ENCODE measurements at regions not wholly inside any gene's neighbourhood (a gene's known extent, or its start where the extent isn't known, plus 50 kb on each side); places are given as distances from the start of the nearest gene placed in this dataset.

DNA sequence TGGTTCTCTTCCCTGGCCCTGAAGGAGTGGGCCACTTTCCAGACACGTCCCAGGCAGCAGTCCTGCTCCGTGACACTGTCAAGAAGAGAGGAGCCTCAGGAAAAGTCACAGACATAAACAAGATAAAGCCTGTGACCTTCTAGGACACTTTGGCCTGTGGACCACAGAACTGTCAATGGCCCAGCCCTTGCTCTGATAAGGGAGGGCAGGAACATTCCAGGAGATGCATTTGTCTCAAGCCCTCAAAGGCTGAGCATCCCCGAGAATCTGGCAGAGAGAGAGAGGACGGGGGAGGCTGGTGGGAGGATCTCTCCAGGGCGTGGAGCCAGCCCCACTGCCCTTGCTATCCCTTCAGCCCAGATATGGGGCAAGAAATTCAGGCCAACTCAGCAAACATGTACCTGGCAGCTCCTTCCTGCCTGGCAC, 476.4 kb downstream of the INSC start:
- H3K4me3 Mint-ChIP-seq = no peak overlapping the region
- Histone ChIP-seq H3K27me3 (ENCODE audit: control insufficient read depth in 1 of 2, insufficient read depth in 2 of 2, low read length in 2 of 2) (no peaks in the 10 kb centered on the region), H3K4me1 (ENCODE audit: insufficient read depth, low read length) (no peaks in the 10 kb centered on the region), H3K4me3 (ENCODE audit: low read length) (no peak overlapping the region), H3K9me3 (ENCODE audit: control insufficient read depth in 1 of 2, insufficient read depth in 1 of 2, low read length in 2 of 2) (peaks cover 0 to 11% of the 10 kb centered on the region in 2 experiments), H3K27ac (ENCODE audit: low read depth in 1 of 2, low read length in 2 of 2) (no peak overlapping the region), H3K36me3 (ENCODE audit: insufficient read depth, low read length) (no peaks in the 10 kb centered on the region)
- DNase-seq = no peak
- ChIA-PET POLR2A (no interaction called here), CTCF (no interaction called here)
- H3K4me1 Mint-ChIP-seq (ENCODE audit: low read depth) = no peaks in the 10 kb centered on the region
- intact Hi-C loops (cut with DNase I, micrococcal nuclease) = no loop called here
- H3K27me3 Mint-ChIP-seq = no peaks in the 10 kb centered on the region
- no peak for ATAC-seq (ENCODE audit: poor library complexity)
- TF ChIP-seq, protein P1, sequence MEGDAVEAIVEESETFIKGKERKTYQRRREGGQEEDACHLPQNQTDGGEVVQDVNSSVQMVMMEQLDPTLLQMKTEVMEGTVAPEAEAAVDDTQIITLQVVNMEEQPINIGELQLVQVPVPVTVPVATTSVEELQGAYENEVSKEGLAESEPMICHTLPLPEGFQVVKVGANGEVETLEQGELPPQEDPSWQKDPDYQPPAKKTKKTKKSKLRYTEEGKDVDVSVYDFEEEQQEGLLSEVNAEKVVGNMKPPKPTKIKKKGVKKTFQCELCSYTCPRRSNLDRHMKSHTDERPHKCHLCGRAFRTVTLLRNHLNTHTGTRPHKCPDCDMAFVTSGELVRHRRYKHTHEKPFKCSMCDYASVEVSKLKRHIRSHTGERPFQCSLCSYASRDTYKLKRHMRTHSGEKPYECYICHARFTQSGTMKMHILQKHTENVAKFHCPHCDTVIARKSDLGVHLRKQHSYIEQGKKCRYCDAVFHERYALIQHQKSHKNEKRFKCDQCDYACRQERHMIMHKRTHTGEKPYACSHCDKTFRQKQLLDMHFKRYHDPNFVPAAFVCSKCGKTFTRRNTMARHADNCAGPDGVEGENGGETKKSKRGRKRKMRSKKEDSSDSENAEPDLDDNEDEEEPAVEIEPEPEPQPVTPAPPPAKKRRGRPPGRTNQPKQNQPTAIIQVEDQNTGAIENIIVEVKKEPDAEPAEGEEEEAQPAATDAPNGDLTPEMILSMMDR (IDR thresholded peaks at IDR 0.05) = no peak
- H3K9me3 Mint-ChIP-seq = no peaks in the 10 kb centered on the region
- H3K27ac Mint-ChIP-seq = no peak overlapping the region
- H3K36me3 Mint-ChIP-seq (ENCODE audit: low read depth) = no peaks in the 10 kb centered on the region

DNA sequence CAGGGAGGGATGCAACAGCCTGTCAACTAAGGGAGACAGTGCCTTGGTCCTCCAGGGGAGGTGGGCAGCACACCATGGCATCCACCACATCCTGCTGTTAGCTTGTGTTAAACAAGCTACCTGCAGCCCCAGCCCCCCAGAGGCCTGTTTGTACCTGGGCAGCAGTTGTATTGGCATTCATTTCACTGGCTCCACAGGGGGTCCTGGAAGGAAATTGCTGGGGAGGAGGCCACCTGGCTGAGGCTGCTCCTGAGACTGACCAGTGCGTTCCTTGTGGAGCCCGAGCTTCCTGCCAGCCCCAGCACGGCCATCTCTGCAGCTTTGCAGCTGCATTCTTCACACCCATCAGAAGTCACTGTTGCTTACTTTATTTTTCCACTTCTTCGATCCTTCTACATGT, 479.9 kb downstream of the INSC start:
- Mint-ChIP-seq H3K9me3 (no peaks in the 10 kb centered on the region), H3K4me1 (ENCODE audit: low read depth) (no peaks in the 10 kb centered on the region), H3K4me3 (no peak overlapping the region), H3K27ac (no peak overlapping the region), H3K27me3 (no peaks in the 10 kb centered on the region), H3K36me3 (ENCODE audit: low read depth) (no peaks in the 10 kb centered on the region)
- ChIA-PET POLR2A (no interaction called here), CTCF (no interaction called here)
- TF ChIP-seq, protein P1 (IDR thresholded peaks at IDR 0.05) = no peak
- Histone ChIP-seq H3K27me3 (ENCODE audit: control insufficient read depth in 1 of 2, insufficient read depth in 2 of 2, low read length in 2 of 2) (no peaks in the 10 kb centered on the region), H3K4me1 (ENCODE audit: insufficient read depth, low read length) (no peaks in the 10 kb centered on the region), H3K36me3 (ENCODE audit: insufficient read depth, low read length) (no peaks in the 10 kb centered on the region), H3K9me3 (ENCODE audit: control insufficient read depth in 1 of 2, insufficient read depth in 1 of 2, low read length in 2 of 2) (peaks cover 0 to 11% of the 10 kb centered on the region in 2 experiments), H3K4me3 (ENCODE audit: low read length) (no peak overlapping the region), H3K27ac (ENCODE audit: low read depth in 1 of 2, low read length in 2 of 2) (no peak overlapping the region)
- intact Hi-C loops (cut with DNase I, micrococcal nuclease) = no loop called here
- ATAC-seq (ENCODE audit: poor library complexity) (no peak), DNase-seq (no peak)

DNA sequence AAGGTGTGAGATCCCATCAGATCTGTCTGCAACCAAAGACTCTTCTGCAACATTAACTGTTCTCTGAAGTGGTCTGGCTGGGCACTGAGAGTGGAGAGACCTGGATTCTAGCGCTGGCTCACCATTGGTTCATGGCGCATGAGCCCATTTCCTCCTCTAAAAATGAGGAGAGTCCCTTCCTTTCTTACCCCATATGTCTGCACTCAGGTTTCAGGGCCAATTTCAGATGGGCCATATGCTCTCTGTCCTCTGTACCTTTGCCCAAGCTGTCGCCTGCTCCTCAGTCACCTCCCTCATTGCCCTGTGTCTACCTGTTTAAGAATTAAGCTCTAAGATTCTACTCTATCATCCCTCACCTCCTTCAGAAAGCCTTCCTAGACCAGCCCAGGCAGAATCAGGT, 484.7 kb downstream of the INSC start:
- Mint-ChIP-seq H3K27me3 (no peaks in the 10 kb centered on the region), H3K36me3 (ENCODE audit: low read depth) (no peaks in the 10 kb centered on the region), H3K27ac (no peak overlapping the region), H3K9me3 (no peaks in the 10 kb centered on the region), H3K4me1 (ENCODE audit: low read depth) (no peaks in the 10 kb centered on the region), H3K4me3 (no peak overlapping the region)
- H3K36me3 ChIP-seq (ENCODE audit: insufficient read depth, low read length) = no peaks in the 10 kb centered on the region
- H3K9me3 ChIP-seq (ENCODE audit: control insufficient read depth in 1 of 2, insufficient read depth in 1 of 2, low read length in 2 of 2) = peaks cover 0 to 5% of the 10 kb centered on the region in 2 experiments
- no peak for DNase-seq
- intact Hi-C loops (cut with DNase I, micrococcal nuclease) = no loop called here
- TF ChIP-seq, protein P1 (IDR thresholded peaks at IDR 0.05) = no peak
- H3K27ac ChIP-seq (ENCODE audit: low read depth in 1 of 2, low read length in 2 of 2) = no peak overlapping the region
- ChIA-PET POLR2A (no interaction called here), CTCF (no interaction called here)
- H3K27me3 ChIP-seq (ENCODE audit: control insufficient read depth in 1 of 2, insufficient read depth in 2 of 2, low read length in 2 of 2) = no peaks in the 10 kb centered on the region
- no peaks in the 10 kb centered on the region for H3K4me1 ChIP-seq (ENCODE audit: insufficient read depth, low read length)
- H3K4me3 ChIP-seq (ENCODE audit: low read length) = no peak overlapping the region
- no peak for ATAC-seq (ENCODE audit: poor library complexity)
